ENCODE measurements at regions not wholly inside any gene's neighbourhood (a gene's known extent, or its start where the extent isn't known, plus 50 kb on each side); places are given as distances from the start of the nearest gene placed in this dataset.
"Not testable (repeated sequence)": the region's sequence is repeated elsewhere in the genome, so short reads cannot be mapped to it uniquely, and the experiment has no call there.

DNA sequence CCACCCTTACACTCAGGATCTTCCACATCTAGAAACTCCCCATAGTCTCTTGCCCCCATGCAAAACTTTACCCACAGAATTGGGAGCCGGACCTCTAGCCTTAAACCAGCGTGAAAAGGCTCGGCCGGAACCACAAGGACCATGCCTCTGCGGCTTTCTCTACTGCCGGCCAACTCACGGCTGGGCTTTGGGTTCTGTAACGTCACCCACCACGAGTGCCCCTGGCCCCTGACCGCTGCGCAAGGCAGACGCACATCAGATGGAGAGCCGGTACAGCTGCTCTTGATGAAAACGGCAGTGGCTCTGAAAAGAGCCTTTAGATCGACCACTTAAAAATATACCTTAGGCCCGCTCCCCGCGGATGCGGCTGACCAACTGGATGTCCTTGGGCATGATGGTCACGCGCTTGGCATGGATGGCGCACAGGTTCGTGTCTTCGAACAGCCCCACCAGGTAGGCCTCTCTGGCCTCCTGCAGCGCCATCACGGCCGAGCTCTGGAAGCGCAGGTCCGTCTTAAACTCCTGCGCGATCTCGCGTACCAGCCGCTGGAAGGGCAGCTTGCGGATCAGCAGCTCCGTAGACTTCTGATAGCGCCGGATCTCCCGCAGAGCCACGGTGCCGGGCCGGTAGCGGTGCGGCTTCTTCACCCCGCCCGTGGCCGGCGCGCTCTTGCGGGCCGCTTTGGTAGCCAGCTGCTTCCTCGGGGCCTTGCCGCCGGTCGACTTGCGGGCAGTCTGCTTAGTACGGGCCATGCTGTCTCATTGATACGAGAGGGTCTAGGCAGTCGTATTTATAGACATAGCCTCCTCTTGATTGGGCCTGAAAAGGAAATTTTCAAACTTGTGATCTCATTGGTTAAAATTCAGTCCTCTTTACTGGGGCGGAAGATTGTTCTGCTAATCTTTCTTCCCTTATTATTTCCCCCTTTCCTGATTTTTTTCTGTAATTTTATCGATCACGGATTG is 66.3 kb downstream of the FAM72C start:
- peak; percentile 41 for ATAC-seq (ENCODE audit: low read depth)
- not testable (repeated sequence) for H3K27me3 Mint-ChIP-seq, H3K27ac Mint-ChIP-seq, H3K4me1 Mint-ChIP-seq, H3K9me3 Mint-ChIP-seq, H3K36me3 Mint-ChIP-seq
- peak in 1 of 2 donors; percentile 45 for DNase-seq (ENCODE audit: low spot score in 2 of 2)
- peak overlapping the region; percentile 80 for H3K4me3 Mint-ChIP-seq

DNA sequence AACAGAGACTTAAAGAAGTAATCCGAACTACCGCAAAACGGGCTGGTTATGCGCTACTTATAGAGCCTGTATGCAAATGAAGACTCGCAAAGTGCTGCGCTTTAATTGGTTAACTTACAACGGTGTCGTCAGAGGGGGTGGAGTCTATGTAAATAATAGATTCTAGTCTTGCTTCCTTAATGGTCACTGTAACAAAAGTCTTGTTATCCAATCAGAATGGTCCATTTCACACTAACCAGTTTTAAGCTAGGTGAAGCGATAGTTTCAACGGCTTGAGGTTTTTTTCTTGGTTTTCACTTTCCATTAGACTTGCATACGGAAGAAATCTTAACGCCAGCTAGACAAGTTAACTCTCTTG is 67.2 kb downstream of the FAM72C start:
- DNase-seq (ENCODE audit: low spot score in 2 of 2); H3K27me3 Mint-ChIP-seq; H3K9me3 Mint-ChIP-seq; H3K4me3 Mint-ChIP-seq; H3K36me3 Mint-ChIP-seq; H3K4me1 Mint-ChIP-seq; H3K27ac Mint-ChIP-seq: not testable (repeated sequence)
- ATAC-seq (ENCODE audit: low read depth) = peak; percentile 84

DNA sequence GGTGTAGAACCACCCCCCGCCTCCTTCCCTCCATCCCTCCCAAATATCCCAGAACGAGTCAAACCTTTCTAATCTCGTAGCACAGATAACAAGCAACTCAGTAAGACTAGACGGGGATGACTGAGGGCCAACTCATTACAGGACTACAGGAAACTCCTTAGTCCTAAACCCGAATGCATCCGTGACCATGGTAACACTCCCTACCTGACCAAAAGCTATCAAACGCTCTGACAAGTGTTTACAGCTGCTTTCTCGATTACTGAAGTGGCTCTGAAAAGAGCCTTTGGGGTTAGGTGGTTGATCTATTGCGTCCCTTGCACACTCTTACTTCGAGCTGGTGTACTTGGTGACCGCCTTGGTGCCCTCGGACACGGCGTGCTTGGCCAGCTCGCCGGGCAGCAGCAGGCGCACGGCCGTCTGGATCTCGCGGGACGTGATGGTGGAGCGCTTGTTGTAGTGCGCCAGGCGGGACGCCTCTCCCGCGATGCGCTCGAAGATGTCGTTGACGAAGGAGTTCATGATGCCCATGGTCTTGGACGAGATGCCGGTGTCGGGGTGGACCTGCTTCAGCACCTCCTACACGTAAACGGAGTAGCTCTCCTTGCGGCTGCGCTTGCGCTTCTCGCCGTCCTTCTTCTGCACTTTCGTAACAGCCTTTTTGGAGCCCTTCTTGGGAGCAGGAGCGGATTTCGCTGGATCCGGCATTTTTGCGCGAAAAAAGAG is 67.7 kb downstream of the FAM72C start:
- ATAC-seq (ENCODE audit: low read depth) (peak; percentile 21), DNase-seq (ENCODE audit: low spot score in 2 of 2) (peak in 1 of 2 donors; percentile 24)
- not testable (repeated sequence) for H3K27me3 Mint-ChIP-seq, H3K9me3 Mint-ChIP-seq, H3K4me1 Mint-ChIP-seq, H3K4me3 Mint-ChIP-seq, H3K36me3 Mint-ChIP-seq, H3K27ac Mint-ChIP-seq

DNA sequence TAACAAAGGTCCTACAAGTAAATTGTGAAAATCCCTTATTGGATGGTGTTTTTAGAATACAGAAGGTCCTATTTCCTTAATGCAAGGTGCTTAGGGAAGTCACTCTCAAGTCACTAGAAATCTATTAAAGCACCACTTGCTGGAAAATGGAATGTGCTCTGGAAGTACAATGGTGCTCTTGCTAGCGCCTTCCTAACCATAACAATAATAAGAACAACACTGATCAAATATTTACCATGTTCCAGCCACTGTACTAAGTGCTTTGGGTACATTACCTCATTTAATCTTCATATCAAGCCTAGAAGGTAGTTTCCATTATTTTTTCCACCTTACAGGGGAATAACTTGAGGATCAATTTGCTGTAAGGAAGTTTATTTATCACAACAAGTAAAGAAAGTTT is 75.4 kb downstream of the FAM72C start:
- H3K36me3 Mint-ChIP-seq; H3K9me3 Mint-ChIP-seq; H3K27ac Mint-ChIP-seq; DNase-seq (ENCODE audit: low spot score in 2 of 2); ATAC-seq (ENCODE audit: low read depth); H3K4me3 Mint-ChIP-seq; H3K4me1 Mint-ChIP-seq; H3K27me3 Mint-ChIP-seq: not testable (repeated sequence)

DNA sequence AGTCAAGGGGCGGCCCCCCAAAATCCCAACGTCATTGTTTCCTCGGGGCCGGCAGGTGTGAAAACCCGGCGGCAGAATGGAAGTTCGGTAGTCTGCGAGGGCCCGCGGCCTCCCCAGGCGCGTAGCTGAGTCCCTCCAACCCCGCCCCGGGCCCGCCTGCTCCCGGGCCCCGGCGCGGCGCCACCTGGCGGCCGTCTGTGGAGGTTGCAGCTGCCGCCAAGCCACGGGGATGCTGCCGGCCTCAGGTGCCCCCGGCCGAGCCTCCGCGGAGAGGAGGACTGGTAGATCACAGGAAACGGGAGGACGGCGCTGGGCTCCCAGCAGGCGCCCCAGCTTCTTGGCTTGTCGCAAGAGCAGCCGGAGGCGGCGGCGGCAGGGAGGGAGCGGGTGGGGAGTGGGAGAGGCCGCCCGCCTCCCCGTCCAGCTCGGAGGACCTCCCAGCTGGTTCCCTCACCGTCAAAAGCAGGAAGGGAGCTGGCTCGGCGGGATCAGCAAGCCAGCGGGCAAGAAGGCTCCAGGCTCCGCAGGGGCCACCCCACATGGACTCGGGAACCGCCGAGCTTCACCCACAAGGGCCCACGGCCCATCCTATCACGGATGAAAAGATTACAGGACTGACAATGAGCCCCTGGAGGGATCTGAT is 86.7 kb downstream of the FAM72C start:
- not testable (repeated sequence) for H3K9me3 Mint-ChIP-seq, H3K4me1 Mint-ChIP-seq, H3K36me3 Mint-ChIP-seq, H3K27me3 Mint-ChIP-seq, H3K27ac Mint-ChIP-seq
- peak; percentile 64 to 77 for DNase-seq (ENCODE audit: low spot score in 2 of 2)
- ATAC-seq (ENCODE audit: low read depth) = peak; percentile 88
- peak overlapping the region; percentile 46 for H3K4me3 Mint-ChIP-seq

DNA sequence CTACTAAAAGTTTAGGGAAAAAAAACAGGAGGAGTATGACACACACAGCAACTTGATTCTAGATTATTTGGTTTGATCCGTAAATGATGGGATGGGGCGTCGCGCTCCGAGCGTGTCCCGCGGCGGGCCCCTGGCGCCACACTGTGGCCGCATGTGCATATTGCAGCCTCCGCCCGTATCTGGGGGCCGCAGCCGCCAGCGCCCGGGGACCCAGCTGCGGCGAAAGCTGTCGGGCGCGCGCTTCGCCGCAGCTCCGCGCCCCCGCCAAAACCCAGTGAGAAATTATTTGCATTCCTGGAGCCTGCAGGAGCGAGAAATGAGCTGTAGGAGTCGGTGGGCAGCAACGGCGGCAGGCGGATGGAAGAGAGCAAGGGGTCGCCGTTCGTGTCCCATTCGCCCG is 87.3 kb downstream of the FAM72C start:
- peak; percentile 79 for ATAC-seq (ENCODE audit: low read depth)
- H3K27ac Mint-ChIP-seq = not testable (repeated sequence)

DNA sequence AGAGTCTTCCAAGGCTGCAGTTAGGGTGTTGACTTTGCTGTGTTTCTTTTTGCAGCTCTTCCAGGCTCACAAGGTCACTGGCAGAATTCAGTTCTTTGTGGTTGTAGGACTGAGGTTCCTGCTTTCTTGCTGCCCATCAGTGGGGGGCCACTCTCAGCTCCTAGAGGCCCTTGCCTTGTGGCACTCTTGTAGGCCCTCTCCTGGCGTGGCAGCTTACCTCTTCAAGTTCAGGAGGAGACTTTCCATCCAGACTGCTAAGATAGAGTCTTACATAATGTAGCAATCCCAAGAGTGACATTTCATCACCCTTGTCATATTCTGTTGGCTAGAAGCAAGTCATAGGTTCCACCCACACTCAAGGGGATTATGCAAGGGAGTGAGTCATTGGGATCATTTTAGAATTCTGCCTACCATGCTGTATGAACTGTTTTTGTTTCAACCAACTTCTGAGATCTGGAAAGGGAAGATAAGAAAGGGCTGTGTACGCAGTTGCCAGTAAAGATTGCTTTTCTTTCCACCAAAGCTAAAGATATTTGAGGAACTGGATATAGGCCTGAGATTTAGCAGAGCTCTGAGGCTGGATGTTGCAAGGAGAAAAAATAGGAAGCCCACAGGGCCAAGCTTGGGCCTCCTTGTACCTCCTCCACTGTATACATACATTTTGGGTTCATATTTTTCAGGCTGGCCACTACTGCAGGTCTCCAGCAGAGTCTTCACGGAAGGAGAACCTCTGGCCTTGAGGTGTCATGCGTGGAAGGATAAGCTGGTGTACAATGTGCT is 91.8 kb downstream of the FAM72C start:
- not testable (repeated sequence) for H3K4me1 Mint-ChIP-seq; ATAC-seq (ENCODE audit: low read depth); DNase-seq (ENCODE audit: low spot score in 2 of 2); H3K9me3 Mint-ChIP-seq; H3K27me3 Mint-ChIP-seq; H3K27ac Mint-ChIP-seq; H3K4me3 Mint-ChIP-seq; H3K36me3 Mint-ChIP-seq

More for the DNA sequence above, 87.3 kb downstream of the FAM72C start:
- not testable (repeated sequence) for H3K9me3 Mint-ChIP-seq, H3K4me1 Mint-ChIP-seq, H3K27me3 Mint-ChIP-seq, H3K36me3 Mint-ChIP-seq
- DNase-seq (ENCODE audit: low spot score in 2 of 2) = peak; percentile 58 to 61
- H3K4me3 Mint-ChIP-seq = peak overlapping the region; percentile 66

DNA sequence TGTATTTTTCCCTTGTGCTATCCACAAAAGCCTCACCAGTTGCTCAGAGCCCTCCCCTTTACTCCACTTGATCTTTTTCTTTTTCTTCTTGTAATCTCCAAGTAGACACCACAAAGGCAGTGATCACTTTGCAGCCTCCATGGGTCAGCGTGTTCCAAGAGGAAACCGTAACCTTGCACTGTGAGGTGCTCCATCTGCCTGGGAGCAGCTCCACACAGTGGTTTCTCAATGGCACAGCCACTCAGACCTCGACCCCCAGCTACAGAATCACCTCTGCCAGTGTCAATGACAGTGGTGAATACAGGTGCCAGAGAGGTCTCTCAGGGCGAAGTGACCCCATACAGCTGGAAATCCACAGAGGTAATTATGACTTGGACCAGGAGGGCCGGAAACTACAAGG is 95.8 kb downstream of the FAM72C start:
- not testable (repeated sequence) for ATAC-seq (ENCODE audit: low read depth); DNase-seq (ENCODE audit: low spot score in 2 of 2); H3K27me3 Mint-ChIP-seq; H3K4me1 Mint-ChIP-seq; H3K27ac Mint-ChIP-seq; H3K4me3 Mint-ChIP-seq; H3K36me3 Mint-ChIP-seq; H3K9me3 Mint-ChIP-seq

DNA sequence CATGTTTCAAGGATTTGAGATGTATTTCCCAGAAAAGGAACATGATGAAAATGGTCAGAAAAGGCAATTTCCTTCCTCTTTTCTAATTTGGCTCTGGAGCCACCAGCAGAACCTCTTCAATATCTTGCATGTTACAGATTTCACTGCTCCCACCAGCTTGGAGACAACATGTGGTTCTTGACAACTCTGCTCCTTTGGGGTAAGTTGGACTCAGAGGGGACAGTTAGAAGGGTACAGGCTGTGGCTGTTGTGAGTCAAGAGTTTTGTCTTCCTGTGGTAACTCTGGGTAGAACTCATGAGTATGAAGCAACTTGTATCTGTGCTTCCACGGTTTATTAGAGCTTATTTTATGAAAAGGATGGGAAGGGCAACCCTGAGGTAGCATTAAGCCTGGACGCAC is 97.2 kb downstream of the FAM72C start:
- not testable (repeated sequence) for H3K36me3 Mint-ChIP-seq; H3K9me3 Mint-ChIP-seq; DNase-seq (ENCODE audit: low spot score in 2 of 2); H3K4me3 Mint-ChIP-seq; ATAC-seq (ENCODE audit: low read depth); H3K27ac Mint-ChIP-seq; H3K4me1 Mint-ChIP-seq; H3K27me3 Mint-ChIP-seq

DNA sequence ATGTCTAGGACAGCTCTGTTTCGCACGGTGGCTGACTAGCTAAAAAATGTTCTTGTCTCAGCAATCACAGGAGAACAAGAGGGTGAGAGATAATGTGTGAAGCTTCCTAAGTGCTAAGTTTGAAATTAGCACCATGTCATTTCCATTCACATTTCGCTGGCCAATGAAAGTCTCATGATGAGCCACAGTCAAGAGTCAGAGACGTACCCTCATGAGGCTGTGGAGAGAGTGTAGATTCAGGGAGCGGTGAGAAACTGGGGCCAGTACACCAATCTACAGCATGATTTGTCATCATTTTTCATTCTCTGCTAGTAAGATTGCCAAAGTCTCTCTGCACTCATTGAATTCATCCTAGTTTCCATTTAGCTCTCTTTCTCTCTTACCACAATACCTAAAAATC is 98.1 kb downstream of the FAM72C start:
- DNase-seq (ENCODE audit: low spot score in 2 of 2); H3K4me1 Mint-ChIP-seq; ATAC-seq (ENCODE audit: low read depth); H3K27ac Mint-ChIP-seq; H3K36me3 Mint-ChIP-seq; H3K9me3 Mint-ChIP-seq; H3K4me3 Mint-ChIP-seq; H3K27me3 Mint-ChIP-seq: not testable (repeated sequence)

DNA sequence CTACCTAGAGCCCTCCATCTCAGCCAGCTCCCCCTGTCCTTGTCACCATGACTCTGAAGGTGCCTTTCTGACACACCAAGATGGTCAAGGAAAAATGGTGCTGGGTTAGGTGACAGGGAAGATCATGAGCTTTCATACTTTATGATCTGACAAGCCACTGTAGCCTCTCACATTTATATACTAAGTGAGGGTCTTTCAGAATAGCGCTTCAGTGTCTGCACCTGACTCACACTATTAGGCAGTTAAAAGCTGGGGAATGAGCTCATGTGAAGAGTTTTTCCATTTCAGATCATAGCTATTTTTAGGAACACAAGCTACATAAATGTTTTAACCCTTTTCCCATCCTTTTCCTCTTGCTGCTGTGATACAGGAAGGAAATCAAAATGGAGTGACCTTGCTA is 101.4 kb downstream of the FAM72C start:
- H3K36me3 Mint-ChIP-seq; H3K9me3 Mint-ChIP-seq; ATAC-seq (ENCODE audit: low read depth); H3K4me1 Mint-ChIP-seq; H3K27me3 Mint-ChIP-seq; H3K27ac Mint-ChIP-seq; DNase-seq (ENCODE audit: low spot score in 2 of 2); H3K4me3 Mint-ChIP-seq: not testable (repeated sequence)

DNA sequence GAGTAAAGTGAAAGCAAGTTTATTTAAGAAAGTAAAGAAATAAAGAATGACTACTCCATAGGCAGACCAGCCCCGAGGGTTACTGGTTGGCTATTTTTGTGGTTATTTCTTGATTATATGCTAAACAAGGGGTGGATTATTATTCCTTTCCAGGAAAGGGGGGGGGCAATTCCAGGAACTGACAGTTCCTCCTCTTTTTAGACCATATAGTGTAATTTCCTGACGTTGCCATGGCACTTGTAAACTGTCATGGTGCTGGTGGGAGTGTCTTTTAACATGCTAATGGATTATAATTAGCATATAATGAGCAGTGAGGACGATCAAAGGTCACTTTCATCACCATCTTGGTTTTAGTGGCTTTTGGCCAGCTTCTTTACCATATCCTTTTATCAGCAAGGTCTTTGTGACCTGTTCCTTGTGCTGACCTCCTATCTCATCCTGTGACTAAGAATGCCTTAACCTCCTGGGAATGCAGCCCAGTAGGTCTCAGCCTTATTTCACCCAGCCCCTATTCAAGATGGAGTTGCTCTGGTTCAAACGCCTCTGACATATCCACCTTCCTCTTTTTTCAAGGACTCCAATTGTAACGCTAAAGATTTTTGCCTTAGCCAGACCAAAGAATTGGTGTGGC is 104.1 kb downstream of the FAM72C start:
- not testable (repeated sequence) for H3K27ac Mint-ChIP-seq; H3K27me3 Mint-ChIP-seq; H3K36me3 Mint-ChIP-seq; H3K4me3 Mint-ChIP-seq; H3K4me1 Mint-ChIP-seq; ATAC-seq (ENCODE audit: low read depth); H3K9me3 Mint-ChIP-seq; DNase-seq (ENCODE audit: low spot score in 2 of 2)

DNA sequence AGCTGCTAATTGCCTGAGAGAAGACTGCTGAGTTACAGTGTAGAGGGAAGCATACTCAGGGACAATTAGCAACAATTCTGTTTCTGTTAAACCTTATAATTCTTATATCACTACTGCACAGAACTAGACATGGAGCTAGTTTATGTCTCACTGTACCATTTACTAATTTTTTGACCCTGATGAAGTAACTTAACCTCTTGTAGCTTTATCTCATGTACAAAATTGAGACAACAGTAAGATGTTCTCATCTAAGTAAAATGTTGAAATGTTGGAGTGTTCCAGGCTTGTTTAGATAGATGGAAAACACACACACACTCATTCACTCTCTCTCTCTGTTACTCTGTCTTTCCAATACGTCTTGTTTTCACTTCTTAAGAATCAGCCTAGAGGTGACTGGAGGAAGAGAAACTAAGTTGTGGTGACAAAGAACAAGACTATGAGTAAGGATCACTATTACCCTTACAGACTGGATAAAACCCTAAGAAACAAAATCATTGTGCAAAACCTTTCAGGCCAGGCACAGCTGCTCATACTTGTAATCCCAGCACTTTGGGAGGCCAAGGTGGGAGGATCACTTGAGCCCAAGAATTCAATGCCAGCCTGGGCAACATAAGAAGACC is 107.8 kb downstream of the FAM72C start:
- not testable (repeated sequence) for H3K27me3 Mint-ChIP-seq, H3K27ac Mint-ChIP-seq
- ATAC-seq (ENCODE audit: low read depth) = peak; percentile 37

More for the DNA sequence above, 107.8 kb downstream of the FAM72C start:
- not testable (repeated sequence) for H3K4me1 Mint-ChIP-seq; H3K4me3 Mint-ChIP-seq; H3K9me3 Mint-ChIP-seq; DNase-seq (ENCODE audit: low spot score in 2 of 2); H3K36me3 Mint-ChIP-seq
